Mononuclear cell (primary cell): ENCODE measurements at regions not wholly inside any gene's neighbourhood (a gene's known extent, or its start where the extent isn't known, plus 50 kb on each side); places are given as distances from the start of the nearest gene placed in this dataset.

Experiments
- H3K27me3 ChIP-seq: 2 replicates; pipeline ENCODE4 v1.6.0; 2011; ENCODE audit warnings: low read length, control low read depth; ENCODE audit not compliant: insufficient read depth
- H3K4me1 ChIP-seq: 2 replicates; pipeline ENCODE4 v1.5.1; 2011; ENCODE audit warnings: mild to moderate bottlenecking, low read length, control low read depth; ENCODE audit not compliant: insufficient read depth
- H3K4me3 ChIP-seq: 2 replicates; pipeline ENCODE4 v1.5.1; 2011; ENCODE audit warnings: mild to moderate bottlenecking, low read length, moderate library complexity
- H3K9me3 ChIP-seq: 2 replicates; pipeline ENCODE4 v1.5.1; 2011; ENCODE audit warnings: low read depth, mild to moderate bottlenecking, control low read depth, low read length

GRCh38 chr13:39895254-39895653 lies 239.8 kb downstream of the COG6 start:
- H3K9me3 ChIP-seq = no peaks in the 10 kb centered on the region
- no peaks in the 10 kb centered on the region for H3K27me3 ChIP-seq
- no peaks in the 10 kb centered on the region for H3K4me1 ChIP-seq
- H3K4me3 ChIP-seq = no peak overlapping the region

DNA sequence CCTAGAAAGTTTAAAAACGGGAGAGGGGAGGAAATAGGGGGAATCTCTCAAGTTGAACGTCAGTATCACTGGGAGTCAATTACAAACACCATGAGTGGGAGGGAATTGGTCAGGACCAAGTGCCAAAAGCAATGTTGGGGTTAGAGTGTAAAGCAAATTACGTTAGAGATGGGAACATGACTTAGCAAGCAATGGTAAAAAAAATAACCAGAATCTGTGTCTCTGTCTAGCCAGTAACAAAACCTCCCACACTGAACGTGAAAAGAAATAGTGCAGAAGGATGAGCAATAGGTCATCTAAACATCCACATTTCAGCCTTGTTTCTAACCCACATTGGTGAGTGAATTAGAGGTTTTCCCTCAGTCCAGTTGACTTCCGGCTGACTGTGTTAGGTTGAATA lies 242.2 kb downstream of the COG6 start:
- Histone ChIP-seq H3K4me3 (no peak overlapping the region), H3K9me3 (no peaks in the 10 kb centered on the region), H3K4me1 (no peaks in the 10 kb centered on the region), H3K27me3 (no peaks in the 10 kb centered on the region)

DNA sequence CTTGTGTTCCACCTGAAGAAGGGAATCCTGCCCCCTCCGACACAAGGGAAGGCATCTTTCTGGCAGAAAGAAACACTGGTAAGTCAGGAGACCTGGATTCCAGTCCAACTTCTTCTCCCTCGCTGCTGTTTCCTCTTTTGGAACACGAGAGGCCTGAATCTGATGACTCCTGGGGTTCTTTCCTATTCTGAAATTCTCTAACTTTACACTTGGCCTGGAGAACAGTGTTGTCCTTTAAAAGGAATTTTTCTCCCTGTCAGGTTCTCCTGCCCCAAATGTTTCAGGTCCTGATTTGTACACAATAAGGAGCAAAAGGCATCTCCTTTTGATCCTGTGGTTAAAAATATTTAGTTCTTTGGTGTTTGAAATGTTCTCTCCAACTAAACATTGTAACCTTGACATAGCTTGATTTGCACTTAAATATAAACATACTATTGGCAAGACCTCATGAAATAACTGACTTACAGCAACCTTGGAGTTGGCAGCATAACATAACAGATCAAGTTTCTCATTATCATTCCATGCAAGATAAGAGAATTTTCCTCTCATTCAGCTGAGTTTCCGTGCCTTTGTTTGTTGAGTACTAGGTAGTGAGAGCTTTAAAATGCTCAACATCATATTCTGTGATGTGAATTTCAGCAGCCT lies 244.8 kb downstream of the COG6 start:
- Histone ChIP-seq H3K4me3 (no peak overlapping the region), H3K9me3 (no peaks in the 10 kb centered on the region), H3K4me1 (no peaks in the 10 kb centered on the region), H3K27me3 (no peaks in the 10 kb centered on the region)

DNA sequence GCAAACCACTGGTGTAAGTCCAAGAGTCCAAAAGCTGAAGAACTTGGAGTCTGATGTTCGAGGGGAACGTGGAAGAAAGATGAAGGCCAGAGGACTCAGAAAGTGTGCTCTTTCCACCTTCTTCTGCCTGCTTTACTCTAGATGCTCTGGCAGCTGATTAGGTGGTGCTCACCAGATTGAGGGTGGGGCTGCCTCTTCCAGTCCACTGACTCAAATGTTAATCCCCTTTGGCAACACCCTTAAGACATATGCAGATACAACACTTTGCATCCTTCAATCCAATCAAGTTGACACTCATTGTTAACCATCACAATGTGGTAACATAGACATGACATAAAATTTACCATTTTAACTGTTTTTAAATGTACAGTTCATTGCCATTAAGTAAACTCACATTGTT lies 249.5 kb downstream of the COG6 start:
- no peak overlapping the region for H3K4me3 ChIP-seq
- H3K27me3 ChIP-seq = no peaks in the 10 kb centered on the region
- no peaks in the 10 kb centered on the region for H3K9me3 ChIP-seq
- no peaks in the 10 kb centered on the region for H3K4me1 ChIP-seq

GRCh38 chr13:39909634-39910033 lies 254.2 kb downstream of the COG6 start:
- Histone ChIP-seq H3K4me1 (no peaks in the 10 kb centered on the region), H3K27me3 (no peaks in the 10 kb centered on the region), H3K9me3 (no peaks in the 10 kb centered on the region), H3K4me3 (no peak overlapping the region)

DNA sequence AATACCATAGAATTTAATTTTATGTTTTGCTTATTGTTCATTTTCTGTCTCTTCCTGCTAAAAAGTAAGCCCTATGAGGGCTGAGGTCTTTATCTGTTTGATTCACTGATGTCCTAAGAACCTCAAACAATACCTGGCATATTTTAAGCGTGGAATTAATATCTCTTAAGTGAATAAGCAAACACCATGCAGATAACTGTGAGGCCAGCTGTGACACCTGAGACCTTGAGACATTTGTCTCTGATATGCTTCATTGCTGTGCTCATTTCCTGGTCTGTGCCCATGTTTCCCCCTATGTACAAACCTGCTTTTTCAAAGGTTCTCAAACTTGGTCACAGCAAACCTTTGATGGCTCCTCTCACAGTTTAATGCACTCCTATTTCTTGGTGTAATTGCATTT lies 254.6 kb downstream of the COG6 start:
- Histone ChIP-seq H3K4me3 (no peak overlapping the region), H3K27me3 (no peaks in the 10 kb centered on the region), H3K9me3 (no peaks in the 10 kb centered on the region), H3K4me1 (no peaks in the 10 kb centered on the region)

GRCh38 chr13:39910833-39911232 lies 255.4 kb downstream of the COG6 start:
- Histone ChIP-seq H3K4me3 (no peak overlapping the region), H3K27me3 (no peaks in the 10 kb centered on the region), H3K4me1 (no peaks in the 10 kb centered on the region), H3K9me3 (no peaks in the 10 kb centered on the region)

- Histone ChIP-seq H3K9me3 (no peaks in the 10 kb centered on the region), H3K27me3 (no peaks in the 10 kb centered on the region), H3K4me1 (no peaks in the 10 kb centered on the region), H3K4me3 (no peak overlapping the region)
Observed at GRCh38 chr13:39913339-39913738, 257.9 kb downstream of the COG6 start.

DNA sequence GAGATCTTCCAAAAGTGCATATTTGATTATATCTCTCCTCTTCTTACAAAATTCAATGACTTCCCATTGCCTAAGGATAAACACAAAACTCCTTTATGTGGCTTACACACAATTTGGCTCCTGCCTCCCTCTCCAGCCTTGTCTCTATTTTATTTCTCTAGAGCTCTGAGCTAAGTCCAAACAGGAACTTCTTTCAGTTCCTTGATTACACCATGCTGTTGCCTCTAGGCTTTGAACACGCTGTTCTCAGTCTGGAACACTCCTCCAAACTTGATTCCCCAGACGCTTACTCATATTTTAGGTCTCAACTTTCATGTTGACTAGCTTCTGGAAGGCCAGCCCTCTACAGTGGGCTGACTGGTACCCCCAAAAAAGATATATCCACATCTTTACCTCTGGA lies 258.5 kb downstream of the COG6 start:
- H3K4me3 ChIP-seq = no peak overlapping the region
- no peaks in the 10 kb centered on the region for H3K9me3 ChIP-seq
- no peaks in the 10 kb centered on the region for H3K4me1 ChIP-seq
- H3K27me3 ChIP-seq = no peaks in the 10 kb centered on the region

DNA sequence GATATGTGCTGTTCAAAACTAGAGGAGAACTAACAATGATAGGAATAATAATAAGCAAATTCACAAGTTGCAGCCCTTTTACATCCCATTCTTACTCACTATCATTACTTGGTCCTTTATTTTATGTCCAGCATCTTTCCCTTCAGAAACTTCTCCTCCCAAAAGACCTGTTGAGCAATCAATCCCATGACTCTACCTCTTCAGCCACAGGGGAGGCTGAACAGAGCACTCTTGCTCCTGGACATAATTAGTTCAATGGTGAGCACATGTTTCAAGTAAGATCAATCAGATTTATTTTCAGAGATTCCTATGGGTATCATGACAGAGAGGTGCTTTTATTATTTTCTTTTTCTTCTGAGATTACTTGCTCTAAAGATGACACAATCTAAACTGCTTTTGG lies 260.0 kb downstream of the COG6 start:
- H3K4me3 ChIP-seq = no peak overlapping the region
- no peaks in the 10 kb centered on the region for H3K27me3 ChIP-seq
- H3K4me1 ChIP-seq = no peaks in the 10 kb centered on the region
- no peaks in the 10 kb centered on the region for H3K9me3 ChIP-seq

- Histone ChIP-seq H3K27me3 (no peaks in the 10 kb centered on the region), H3K4me3 (no peak overlapping the region), H3K4me1 (no peaks in the 10 kb centered on the region), H3K9me3 (no peaks in the 10 kb centered on the region)
Observed at GRCh38 chr13:39916330-39916729, 260.9 kb downstream of the COG6 start.

DNA sequence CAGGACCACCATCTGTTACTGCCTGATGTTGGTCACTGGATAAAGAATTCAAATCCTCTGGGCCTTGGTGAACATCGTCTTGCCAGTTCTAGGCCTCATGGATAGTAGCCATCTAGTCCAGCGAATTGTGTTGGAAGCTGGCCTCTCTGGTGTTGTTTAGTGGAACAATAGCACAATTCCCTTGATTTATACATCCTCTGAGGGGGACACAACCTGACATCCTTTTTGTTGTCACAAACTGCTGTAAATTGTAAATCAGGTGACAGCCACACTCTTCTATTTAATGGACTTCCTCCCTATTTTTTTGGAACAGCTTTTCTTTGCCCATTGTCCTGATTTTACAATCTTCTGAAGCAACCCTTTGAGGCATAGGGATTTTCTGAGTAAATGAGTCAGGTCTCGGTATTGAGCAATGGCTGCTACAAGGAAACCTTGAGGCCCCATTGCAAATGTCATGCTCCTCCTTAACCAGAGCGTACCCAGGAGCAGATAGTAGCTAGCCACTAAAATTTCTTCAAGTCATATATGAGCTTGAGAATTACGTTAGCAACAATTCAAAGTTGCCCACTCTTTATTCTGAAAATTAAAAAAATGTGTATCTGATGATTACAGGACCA lies 263.3 kb downstream of the COG6 start:
- H3K4me1 ChIP-seq = no peaks in the 10 kb centered on the region
- no peaks in the 10 kb centered on the region for H3K9me3 ChIP-seq
- H3K27me3 ChIP-seq = no peaks in the 10 kb centered on the region
- H3K4me3 ChIP-seq = no peak overlapping the region

DNA sequence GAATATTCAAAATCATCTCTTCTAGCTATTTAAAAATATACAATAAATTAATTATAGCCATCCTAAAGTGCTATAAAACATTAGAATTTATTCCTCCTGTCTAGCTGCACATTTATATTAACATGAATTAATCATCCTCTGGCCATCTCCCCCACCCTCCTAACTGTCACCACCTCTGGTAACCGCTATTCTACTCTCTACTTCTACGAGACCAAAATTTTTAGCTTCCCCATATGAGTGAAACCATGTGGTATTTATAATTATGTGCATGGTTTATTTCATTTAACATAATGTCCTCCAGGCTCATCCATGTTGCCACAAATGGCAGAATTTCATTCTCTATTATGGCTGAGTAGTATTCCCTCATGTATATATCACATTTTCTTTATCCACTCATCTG lies 265.2 kb downstream of the COG6 start:
- Histone ChIP-seq H3K4me3 (no peak overlapping the region), H3K9me3 (no peaks in the 10 kb centered on the region), H3K27me3 (no peaks in the 10 kb centered on the region), H3K4me1 (no peaks in the 10 kb centered on the region)

DNA sequence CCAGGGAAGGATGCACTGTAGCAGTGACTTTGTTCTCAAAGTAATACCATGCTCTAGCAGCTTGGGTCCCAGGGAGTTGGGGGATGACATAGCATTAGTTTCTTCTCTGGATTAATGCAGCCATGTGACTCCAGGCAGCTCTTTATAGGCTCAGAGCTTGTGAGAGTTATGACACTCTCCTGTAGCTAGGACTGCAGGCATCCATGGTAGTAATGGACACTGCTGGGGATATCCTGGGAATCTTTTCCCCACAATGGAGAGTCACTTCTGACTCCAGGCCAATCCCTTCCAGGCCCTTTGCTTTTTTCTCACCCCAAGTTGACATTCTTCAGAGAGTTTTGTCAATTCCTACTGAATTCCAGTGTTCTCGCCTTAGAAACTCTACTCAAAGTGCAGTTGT lies 270.9 kb downstream of the COG6 start:
- Histone ChIP-seq H3K4me3 (no peak overlapping the region), H3K27me3 (no peaks in the 10 kb centered on the region), H3K4me1 (no peaks in the 10 kb centered on the region), H3K9me3 (no peaks in the 10 kb centered on the region)

GRCh38 chr13:39928261-39928660 lies 272.8 kb downstream of the COG6 start:
- H3K4me1 ChIP-seq = no peaks in the 10 kb centered on the region
- no peaks in the 10 kb centered on the region for H3K27me3 ChIP-seq
- no peaks in the 10 kb centered on the region for H3K9me3 ChIP-seq
- H3K4me3 ChIP-seq = no peak overlapping the region

DNA sequence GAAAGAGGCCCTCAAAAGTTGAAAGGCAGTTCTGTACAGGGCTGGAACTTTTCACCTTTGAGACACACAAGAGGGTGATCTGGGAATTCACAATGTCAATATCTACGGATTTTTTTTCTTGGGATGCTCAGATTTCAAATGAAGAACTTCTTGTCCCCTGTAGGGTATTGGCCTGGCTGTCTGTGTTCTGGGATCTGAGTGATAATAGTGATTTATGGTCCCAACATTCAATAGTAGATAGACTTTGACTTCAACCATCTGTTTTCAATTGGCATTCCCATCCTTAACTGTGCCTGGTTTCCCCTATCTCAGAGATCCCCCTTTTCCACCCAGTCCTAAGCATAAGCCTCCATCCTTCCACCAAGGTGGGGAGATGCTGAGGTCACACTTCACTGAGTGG lies 274.1 kb downstream of the COG6 start:
- Histone ChIP-seq H3K27me3 (no peaks in the 10 kb centered on the region), H3K4me3 (no peak overlapping the region), H3K4me1 (no peaks in the 10 kb centered on the region), H3K9me3 (no peaks in the 10 kb centered on the region)
